ENCODE measurements at regions not wholly inside any gene's neighbourhood (a gene's known extent, or its start where the extent isn't known, plus 50 kb on each side); places are given as distances from the start of the nearest gene placed in this dataset.

DNA sequence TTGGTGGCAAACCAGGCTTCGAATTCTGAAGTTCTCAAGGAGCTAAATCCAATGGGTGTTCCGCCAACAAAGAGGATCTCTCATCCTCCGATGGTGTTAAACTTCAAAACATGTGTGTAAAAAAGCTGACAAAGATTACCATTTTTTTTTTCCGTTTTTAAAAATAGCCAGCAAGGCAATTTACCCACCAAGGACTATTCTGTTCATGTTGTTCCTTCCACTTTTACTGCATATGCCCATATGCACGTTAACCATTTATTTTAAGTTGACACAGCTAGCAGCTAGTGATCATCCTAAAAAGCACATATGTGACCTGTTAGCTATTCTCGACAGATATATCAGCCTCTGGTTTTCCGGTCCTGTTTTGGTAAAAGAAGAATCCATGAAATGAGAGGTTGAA is 326.7 kb downstream of the PLK2 start:
- TF ChIP-seq, protein P1, sequence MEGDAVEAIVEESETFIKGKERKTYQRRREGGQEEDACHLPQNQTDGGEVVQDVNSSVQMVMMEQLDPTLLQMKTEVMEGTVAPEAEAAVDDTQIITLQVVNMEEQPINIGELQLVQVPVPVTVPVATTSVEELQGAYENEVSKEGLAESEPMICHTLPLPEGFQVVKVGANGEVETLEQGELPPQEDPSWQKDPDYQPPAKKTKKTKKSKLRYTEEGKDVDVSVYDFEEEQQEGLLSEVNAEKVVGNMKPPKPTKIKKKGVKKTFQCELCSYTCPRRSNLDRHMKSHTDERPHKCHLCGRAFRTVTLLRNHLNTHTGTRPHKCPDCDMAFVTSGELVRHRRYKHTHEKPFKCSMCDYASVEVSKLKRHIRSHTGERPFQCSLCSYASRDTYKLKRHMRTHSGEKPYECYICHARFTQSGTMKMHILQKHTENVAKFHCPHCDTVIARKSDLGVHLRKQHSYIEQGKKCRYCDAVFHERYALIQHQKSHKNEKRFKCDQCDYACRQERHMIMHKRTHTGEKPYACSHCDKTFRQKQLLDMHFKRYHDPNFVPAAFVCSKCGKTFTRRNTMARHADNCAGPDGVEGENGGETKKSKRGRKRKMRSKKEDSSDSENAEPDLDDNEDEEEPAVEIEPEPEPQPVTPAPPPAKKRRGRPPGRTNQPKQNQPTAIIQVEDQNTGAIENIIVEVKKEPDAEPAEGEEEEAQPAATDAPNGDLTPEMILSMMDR (IDR thresholded peaks at IDR 0.05; ENCODE audit: low read depth, low read length), result no peak
- no peak overlapping the region for H3K4me3 ChIP-seq (ENCODE audit: low read depth, low read length)
- no peaks in the 10 kb centered on the region for H3K27me3 ChIP-seq (ENCODE audit: control insufficient read depth, insufficient read depth, low read length)
- DNase-seq (ENCODE audit: low read depth, low spot score), result no peak
- H3K9me3 ChIP-seq (ENCODE audit: control insufficient read depth, insufficient read depth, low read length), result no peaks in the 10 kb centered on the region
- ChIA-PET POLR2A (interaction anchor here (1.3 kb wide), 1 partner anchor 354 kb away, joined by 4 read pairs; no protein-coding TSS in a partner anchor), CTCF (no interaction called here)
- H3K27ac ChIP-seq (ENCODE audit: low read depth, low read length), result no peak overlapping the region

DNA sequence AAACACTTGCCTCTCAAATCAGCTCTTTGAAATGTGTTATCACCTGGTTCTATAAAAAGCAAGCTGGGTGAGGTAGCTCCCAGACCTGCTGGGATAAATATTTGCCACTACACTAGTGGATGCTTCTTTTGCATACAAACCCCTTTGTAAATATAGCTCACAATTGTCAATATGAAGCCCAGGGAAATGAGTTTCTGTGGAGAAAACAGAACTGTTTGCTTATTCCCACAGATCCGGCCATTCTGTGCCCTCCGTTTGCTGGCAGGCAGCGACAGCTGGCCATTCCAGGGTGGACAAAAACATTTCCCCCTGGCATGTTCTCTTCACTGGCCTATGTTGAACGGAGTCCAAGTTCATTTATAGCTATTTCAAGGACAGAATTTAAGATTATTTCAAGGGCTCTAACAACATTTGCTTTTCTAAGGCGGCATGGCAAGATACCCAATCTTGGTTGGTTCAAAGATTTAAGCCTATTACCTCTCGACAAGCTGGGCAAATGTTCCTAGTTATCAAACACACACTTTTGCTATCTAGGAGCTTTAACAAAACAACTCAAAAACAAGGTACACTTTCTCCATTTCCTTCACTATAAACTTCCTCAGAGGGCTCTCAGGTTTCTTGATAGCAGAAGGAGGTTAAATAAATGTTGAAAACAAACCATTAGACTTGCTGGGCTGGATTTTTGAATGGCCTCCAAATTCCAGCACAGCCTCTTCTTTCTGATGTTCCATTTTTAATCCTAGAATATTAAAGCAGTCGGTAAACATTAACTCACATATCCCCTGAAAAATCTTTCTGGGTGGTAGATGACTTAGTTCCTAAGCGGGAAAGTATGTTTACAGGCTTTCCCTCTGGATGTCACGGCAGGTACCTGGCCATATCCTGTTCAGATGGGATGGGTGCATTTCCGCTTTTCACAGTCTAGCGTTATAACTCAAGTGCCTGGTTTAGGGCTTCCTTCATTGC is 332.3 kb downstream of the PLK2 start:
- TF ChIP-seq, protein P1 (IDR thresholded peaks at IDR 0.05; ENCODE audit: low read depth, low read length), result no peak
- Histone ChIP-seq H3K27ac (ENCODE audit: low read depth, low read length) (no peak overlapping the region), H3K4me3 (ENCODE audit: low read depth, low read length) (no peak overlapping the region), H3K9me3 (ENCODE audit: control insufficient read depth, insufficient read depth, low read length) (no peaks in the 10 kb centered on the region), H3K27me3 (ENCODE audit: control insufficient read depth, insufficient read depth, low read length) (no peaks in the 10 kb centered on the region)
- ChIA-PET CTCF (interaction anchor here (1.7 kb wide), 1 partner anchor 348 kb away, joined by 5 read pairs; no protein-coding TSS in a partner anchor), POLR2A (no interaction called here)
- DNase-seq (ENCODE audit: low read depth, low spot score), result no peak

DNA sequence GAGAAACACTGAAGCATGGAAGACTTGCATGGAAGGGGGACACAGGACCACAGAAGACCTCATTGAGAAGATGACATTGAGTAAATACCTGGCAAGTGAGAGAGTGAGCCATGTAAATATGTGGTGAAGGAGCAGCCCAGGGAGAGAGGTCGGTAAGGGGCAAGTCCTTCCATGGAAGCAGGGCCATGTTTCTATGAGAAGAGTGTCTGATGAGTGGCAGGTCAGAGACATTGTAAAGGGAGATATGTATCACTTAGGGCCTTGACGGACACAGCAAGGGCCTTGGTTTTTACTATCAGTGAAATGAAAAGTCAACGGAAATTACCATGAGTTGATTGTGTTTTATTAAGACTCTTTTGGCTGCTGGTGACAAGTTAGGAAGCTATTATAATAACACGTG is 336.4 kb downstream of the PLK2 start:
- no peaks in the 10 kb centered on the region for H3K9me3 ChIP-seq (ENCODE audit: control insufficient read depth, insufficient read depth, low read length)
- H3K27me3 ChIP-seq (ENCODE audit: control insufficient read depth, insufficient read depth, low read length), result no peaks in the 10 kb centered on the region
- H3K4me3 ChIP-seq (ENCODE audit: low read depth, low read length), result no peak overlapping the region
- H3K27ac ChIP-seq (ENCODE audit: low read depth, low read length), result no peak overlapping the region
- TF ChIP-seq, protein P1 (IDR thresholded peaks at IDR 0.05; ENCODE audit: low read depth, low read length), result no peak
- POLR2A ChIA-PET, result no interaction called here
- CTCF ChIA-PET, result interaction anchor here (0.5 to 0.6 kb wide), 2 partner anchors 57 to 823 kb away, joined by 3 to 5 read pairs; no protein-coding TSS in a partner anchor
- no peak for DNase-seq (ENCODE audit: low read depth, low spot score)

DNA sequence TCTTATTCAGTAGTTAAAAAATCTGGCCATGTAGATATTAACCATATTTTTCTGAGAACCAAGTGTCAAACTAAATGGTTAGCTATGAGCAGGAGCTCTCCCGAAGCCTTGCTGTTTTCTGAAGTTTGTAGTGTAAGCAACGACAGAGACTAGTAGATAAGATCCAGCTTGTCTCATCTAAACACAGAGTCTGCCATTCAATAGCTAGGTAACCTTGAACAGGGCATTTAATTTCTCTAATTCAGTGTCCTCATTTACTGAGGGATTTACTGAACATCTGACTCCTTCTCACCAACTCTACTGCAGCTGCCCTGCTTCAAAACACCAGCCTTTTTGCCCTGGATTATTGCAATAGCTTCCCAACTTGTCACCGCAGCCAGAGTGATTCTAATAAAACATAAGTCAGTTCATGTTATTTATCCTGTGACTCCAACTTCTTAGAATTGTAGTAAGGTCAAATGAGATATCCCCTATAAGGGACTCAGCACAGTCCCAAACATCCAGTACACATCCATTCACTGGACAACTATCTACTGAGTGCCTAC is 337.0 kb downstream of the PLK2 start:
- no peaks in the 10 kb centered on the region for H3K9me3 ChIP-seq (ENCODE audit: control insufficient read depth, insufficient read depth, low read length)
- POLR2A ChIA-PET, result interaction anchor here (0.6 kb wide), 1 partner anchor 681 kb away, joined by 3 read pairs; no protein-coding TSS in a partner anchor
- DNase-seq (ENCODE audit: low read depth, low spot score), result no peak
- CTCF ChIA-PET, result interaction anchor here (0.5 to 0.6 kb wide), 2 partner anchors 58 to 822 kb away, joined by 3 to 5 read pairs; no protein-coding TSS in a partner anchor
- H3K27me3 ChIP-seq (ENCODE audit: control insufficient read depth, insufficient read depth, low read length), result no peaks in the 10 kb centered on the region
- no peak overlapping the region for H3K4me3 ChIP-seq (ENCODE audit: low read depth, low read length)
- TF ChIP-seq, protein P1 (IDR thresholded peaks at IDR 0.05; ENCODE audit: low read depth, low read length), result no peak
- no peak overlapping the region for H3K27ac ChIP-seq (ENCODE audit: low read depth, low read length)

DNA sequence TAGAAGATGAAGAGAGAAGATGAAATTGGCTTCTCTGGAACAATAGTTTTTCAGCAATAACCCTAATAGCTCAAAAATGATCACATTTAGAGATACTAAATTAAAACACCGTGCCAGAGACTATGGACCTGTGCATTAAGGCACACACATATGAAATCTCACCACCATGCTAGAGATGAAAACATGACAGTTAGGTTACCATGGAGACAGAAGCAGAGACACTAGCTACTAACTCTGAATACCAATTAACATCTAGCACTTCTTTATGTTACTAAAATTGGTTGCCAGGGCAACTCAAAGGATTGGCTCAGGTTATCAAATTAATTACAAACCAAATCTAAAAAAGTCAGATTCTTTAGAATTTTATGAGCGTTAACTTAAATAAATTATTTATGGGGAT is 337.7 kb downstream of the PLK2 start:
- TF ChIP-seq, protein P1 (IDR thresholded peaks at IDR 0.05; ENCODE audit: low read depth, low read length), result no peak
- no peak for DNase-seq (ENCODE audit: low read depth, low spot score)
- Histone ChIP-seq H3K4me3 (ENCODE audit: low read depth, low read length) (no peak overlapping the region), H3K27me3 (ENCODE audit: control insufficient read depth, insufficient read depth, low read length) (no peaks in the 10 kb centered on the region), H3K27ac (ENCODE audit: low read depth, low read length) (no peak overlapping the region), H3K9me3 (ENCODE audit: control insufficient read depth, insufficient read depth, low read length) (no peaks in the 10 kb centered on the region)
- POLR2A ChIA-PET, result no interaction called here
- CTCF ChIA-PET, result no interaction called here
